GM21515 (cell line): ENCODE measurements at regions not wholly inside any gene's neighbourhood (a gene's known extent, or its start where the extent isn't known, plus 50 kb on each side); places are given as distances from the start of the nearest gene placed in this dataset.
"Not testable (repeated sequence)": the region's sequence is repeated elsewhere in the genome, so short reads cannot be mapped to it uniquely, and the experiment has no call there.

Experiments
- ATAC-seq: cut with Tn5 transposase; IDR thresholded peaks from one replicate; pipeline ENCODE4 v1.9.1; 2021; ENCODE audit not compliant: unreplicated experiment

DNA sequence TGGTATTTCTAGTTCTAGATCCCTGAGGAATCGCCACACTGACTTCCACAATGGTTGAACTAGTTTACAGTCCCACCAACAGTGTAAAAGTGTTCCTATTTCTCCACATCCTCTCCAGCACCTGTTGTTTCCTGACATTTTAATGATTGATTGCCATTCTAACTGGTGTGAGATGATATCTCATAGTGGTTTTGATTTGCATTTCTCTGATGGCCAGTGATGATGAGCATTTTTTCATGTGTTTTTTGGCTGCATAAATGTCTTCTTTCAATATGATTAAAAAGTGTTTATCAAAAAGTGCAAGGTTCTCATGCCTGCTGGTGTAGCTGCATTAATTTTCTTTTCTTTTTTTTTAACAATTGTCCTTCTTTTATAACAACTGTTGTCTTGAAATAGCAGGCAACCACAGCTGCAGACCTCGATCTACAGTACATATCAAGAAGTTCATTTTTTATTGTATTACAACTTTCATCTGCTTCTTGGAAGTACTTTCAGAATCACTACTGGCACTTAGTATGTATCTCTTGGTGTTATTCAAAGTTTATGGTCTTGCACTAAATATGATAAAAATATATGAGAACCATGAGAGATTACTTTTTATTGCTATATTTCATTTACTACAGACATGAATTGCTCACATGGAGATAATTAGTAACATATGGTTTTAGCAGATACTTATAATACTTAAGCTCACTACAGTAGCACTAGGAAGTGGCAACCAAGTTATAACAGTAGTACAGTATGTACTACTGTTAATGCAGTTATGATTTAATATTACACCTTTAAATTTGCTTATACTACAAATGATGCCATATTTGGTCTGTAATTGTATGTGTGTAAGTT lies 358.0 kb downstream of the ETV1 start:
- not testable (repeated sequence) for ATAC-seq

DNA sequence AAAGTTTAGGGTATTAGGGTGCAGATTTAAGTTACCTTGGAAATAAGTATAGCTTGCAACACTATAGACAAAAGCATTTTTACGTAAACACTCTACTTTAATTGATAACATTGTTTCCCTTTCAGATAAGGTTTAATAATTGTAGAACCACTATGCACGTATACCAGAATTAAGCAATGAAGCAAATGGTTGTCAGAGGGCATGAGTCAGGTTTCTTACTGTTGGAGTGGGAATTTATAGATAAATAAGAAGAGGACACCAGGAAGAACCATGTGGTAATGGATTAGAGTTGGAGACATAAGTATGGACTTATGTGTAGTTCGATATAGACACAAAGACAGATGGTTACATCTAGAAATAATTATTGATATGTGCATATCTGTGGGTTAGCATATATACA lies 355.6 kb downstream of the ETV1 start:
- ATAC-seq: no peak

- ATAC-seq: no peak
Observed at GRCh38 chr7:13639396-13639795, 350.1 kb downstream of the ETV1 start.

DNA sequence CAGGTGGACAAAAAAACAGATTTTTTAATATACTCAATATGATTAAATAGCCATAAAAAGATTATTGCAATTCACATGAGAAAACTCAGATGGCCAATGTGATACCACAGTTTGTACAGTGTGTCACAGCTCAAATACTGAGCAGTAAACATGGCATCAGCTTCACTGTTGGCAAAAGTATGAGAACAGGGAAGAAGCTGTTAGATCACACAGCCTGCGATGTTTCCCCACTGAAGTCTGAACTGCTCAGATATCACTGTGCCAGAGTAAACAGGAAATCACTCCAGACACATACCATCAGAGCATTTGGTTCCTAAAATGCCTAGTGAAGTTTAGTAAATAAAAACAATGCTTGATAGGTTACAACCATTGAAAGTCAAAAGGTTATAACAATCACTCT lies 347.8 kb downstream of the ETV1 start:
- ATAC-seq: no peak

- ATAC-seq: no peak
Observed at GRCh38 chr7:13651167-13651566, 338.3 kb downstream of the ETV1 start.

GRCh38 chr7:13656330-13656729 lies 333.1 kb downstream of the ETV1 start:
- ATAC-seq: no peak

DNA sequence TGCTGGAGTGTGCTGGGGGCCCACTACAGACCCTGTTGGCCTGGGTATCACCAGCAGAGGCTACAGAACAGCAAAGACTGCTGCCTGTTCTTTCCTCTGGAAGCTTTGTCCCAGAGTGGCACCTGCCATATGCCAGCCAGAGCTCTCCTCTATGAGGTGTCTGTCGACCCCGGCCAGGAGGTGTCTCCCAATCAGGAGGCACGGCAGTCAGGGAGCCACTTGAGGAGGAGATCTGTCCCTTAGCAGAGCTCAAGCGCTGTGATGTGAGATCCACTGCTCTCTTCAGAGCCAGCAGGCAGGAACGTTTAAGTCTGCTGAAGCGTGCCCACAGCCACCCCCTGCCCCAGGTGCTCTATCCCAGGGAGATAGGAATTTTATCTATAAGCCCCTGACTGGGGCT lies 316.2 kb downstream of the ETV1 start:
- no peak for ATAC-seq

DNA sequence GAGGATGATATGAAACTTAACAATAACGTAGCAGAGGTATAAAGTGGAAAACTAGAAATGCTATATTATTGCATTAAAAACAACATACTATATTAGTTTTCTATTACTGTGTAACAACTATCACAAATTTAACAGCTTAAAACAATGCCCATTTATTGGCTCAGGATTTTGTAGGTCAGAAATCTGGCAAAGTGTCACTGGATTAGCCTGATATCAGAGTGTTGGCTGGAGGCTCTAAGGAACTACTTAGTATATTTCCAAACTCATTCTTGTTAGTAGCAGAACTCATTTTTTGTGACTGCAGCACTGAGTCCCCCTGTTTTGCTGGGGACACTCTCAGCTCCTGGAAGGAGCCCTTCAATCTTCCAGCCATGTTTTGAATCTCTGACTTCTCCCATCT lies 306.8 kb downstream of the ETV1 start:
- ATAC-seq: no peak

DNA sequence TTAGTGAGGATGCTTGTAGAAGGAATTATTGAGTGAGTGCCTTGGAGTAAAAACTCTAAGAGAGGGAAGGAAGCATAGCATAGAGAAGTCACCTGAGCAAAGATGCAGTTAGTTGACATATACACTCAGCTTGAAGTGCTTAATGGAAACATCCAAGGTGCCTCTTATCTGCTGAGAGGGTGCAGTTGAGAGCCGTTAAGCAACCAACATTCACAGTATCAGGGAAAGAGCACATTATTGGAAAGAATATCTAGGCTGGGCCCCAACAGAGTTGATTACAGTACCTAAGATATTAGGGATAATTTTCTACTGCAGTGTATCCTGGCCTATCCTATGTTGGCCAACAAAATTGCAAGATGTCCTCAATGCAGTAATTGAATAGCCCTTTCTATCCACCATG lies 302.0 kb downstream of the ETV1 start:
- ATAC-seq: no peak

- no peak for ATAC-seq
Observed at GRCh38 chr7:13692548-13692947, 296.9 kb downstream of the ETV1 start.

DNA sequence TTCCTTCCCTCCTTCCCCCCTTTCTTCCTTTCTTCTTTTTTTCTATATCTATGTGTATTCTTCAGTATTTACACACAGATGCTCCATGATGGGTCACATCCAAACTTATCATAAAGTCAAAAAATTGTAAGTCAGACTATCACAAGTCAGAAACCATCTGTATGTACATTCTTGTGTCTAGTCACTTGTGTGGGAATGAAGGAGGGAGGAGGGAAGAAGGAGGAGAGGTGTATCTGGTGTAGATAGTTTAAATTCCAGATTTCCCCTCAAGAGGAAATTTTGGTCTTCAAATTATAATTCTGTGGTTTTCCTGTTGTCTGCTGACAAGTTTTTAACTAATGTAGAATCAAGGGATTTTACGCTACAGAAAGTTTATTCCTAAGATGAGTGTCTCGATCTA lies 287.2 kb downstream of the ETV1 start:
- no peak for ATAC-seq

DNA sequence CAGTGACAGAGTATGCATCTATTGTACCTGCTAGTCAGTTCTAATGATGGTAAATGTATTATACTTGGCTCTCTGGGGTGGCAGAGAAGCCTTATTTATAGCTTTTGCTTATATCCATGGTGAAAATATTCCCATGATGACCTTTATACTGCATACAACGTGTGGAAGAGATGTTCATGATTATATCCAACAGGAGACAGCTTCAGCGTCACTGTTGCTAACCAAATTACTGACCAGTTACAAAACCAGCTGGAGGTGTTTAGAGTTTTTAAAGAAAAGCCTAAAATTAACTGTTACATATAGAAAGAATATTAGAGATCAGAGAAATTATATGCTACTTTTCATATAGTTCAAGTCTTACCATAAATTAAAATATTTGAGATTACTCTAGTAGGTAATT lies 280.8 kb downstream of the ETV1 start:
- ATAC-seq: no peak

GRCh38 chr7:13713092-13713491 lies 276.4 kb downstream of the ETV1 start:
- ATAC-seq: no peak

DNA sequence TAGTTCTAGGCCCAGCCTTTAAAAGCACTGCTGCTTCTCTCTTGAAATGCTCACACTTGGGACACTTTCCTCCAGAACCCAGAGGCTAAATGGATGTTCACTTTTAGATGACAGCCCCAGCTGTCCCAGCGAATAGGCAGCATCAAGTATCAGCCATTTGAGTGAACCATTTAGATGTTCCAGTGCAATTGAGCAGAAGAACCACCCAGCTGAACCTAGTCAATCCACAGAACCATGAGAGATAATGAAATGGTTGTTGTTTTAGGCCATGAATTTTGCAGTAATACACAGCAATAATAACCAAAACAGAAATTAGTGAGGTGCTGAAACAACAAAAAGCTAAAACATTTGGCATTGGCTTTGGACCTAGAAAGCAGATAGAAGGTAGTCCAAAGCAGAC lies 273.9 kb downstream of the ETV1 start:
- no peak for ATAC-seq

DNA sequence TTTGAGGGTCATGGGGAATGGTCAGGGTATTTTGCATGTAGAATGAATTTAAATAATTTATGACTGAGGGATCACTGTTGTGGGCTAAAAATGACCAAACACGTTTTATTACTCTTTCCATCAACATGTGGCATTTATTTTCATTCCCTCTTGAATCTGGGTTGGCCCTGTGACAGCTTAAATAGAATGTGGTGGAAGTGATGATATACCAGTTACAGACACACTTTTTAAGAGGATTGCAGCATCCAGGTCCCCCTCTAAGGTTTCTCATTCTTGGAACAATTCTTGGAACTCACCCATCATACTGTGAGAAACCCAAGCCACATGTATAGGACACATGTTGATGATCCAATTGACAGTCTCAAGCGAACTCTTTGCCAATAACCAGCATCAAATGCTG lies 272.4 kb downstream of the ETV1 start:
- ATAC-seq: no peak

- ATAC-seq: no peak
Observed at GRCh38 chr7:13724191-13724976, 265.1 kb downstream of the ETV1 start.

DNA sequence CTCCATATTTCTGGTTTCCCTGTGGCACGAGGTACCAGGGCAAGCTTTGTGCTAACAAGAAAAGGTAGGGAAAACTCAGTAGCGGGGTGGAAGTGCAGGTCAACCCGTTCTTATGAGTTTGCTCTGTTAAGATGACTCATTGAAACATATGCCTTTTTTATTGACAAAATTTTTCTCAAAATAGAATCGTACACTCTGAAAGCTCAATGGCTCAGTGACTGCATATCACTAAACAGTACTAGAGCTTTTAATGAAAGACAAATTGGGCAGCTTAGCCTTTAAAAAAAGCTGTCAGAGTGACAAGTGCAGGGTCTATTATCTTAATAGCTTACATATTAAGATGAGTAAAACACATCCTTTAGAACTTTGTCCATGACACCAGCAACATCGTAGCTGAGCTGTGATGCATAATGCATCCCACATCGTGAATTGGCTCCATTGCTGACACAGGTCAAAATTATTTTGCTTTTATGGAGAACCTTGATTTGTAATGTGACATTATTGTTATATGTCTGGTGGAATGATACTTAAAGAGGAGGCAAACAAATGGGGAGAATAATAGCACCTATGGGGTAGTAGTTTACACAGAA lies 264.4 kb downstream of the ETV1 start:
- ATAC-seq: no peak

DNA sequence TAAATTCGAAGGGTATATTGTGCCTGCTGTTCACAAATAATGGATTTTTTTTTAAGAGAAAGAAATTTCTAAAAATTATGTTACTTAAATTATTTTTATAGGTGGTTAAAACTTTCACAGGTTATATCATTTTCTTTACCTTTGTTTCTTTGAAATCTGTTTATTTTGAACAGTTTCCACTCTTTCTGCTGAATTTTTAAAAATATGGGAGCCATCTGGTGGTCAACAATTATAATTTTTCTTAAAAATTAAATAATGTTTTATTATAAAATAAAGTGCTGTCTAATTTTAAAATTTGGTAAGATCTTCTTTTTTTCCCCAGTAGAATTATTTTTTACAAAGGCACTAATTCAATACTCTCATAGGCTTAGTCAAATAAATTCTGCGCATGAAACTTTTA lies 263.9 kb downstream of the ETV1 start:
- no peak for ATAC-seq

DNA sequence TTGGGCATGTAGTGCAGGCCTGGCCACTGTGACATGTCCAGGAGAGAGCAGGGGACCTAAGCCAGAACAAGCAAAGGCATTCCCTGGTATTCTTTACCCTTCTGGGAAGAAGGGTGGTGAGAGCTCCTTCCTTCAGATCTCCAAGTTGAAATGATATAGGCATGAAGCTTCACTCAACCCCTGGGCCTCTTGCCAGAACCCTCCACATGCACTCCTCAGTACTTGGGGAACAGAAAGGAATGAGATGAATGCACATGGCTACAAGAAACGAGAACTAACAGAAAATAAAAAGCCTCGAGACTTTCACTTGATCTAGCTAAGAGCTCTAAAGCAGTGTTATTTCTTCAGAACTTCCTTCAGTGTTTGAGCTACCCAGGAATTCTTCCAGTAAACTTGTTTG lies 262.2 kb downstream of the ETV1 start:
- ATAC-seq: no peak

- ATAC-seq: no peak
Observed at GRCh38 chr7:13727751-13728150, 261.7 kb downstream of the ETV1 start.

DNA sequence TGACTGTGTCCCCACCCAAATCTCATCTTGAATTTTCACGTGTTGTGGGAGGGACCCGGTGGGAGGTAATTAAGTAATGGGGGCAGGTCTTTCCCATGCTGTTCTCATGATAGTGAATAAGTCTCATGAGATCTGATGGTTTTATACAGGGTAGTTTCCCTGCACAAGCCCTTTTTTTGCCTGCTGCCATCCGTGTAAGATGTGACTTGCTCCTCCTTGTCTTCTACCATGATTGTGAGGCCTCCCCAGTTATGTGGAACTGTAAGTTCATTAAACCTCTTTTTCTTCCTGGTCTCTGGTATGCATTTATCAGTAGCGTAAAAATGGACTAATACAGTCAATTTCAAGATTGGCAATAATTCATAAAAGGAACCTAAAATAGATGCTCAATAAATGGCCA lies 261.0 kb downstream of the ETV1 start:
- not testable (repeated sequence) for ATAC-seq

- ATAC-seq: no peak
Observed at GRCh38 chr7:13731643-13732042, 257.8 kb downstream of the ETV1 start.
